Left lung (tissue), 4 donors: ENCODE measurements at regions not wholly inside any gene's neighbourhood (a gene's known extent, or its start where the extent isn't known, plus 50 kb on each side); places are given as distances from the start of the nearest gene placed in this dataset.
"Not testable (repeated sequence)": the region's sequence is repeated elsewhere in the genome, so short reads cannot be mapped to it uniquely, and the experiment has no call there.

Experiments used
- ATAC-seq: fragments of 200-7000 bp; cut with Tn5 transposase; one replicate; pipeline ENCODE4 v1.9.1; 2020; ENCODE audit warnings: moderate library complexity
- DNase-seq, 4 donors: peaks; one replicate each; pipeline ENCODE4 v3.0.0-alpha.2; 2013 to 2020
- H3K27ac ChIP-seq, 2 donors: fragments of 200-600 bp; sonication (generic) in 1 of 2; one replicate each; pipeline versions ENCODE4 v1.5.0 to v1.8.0; 2020 to 2021
- H3K27me3 ChIP-seq, 2 donors: fragments of 200-600 bp; sonication (generic) in 1 of 2; one replicate each; pipeline versions ENCODE4 v1.5.0 to v1.8.0; 2020 to 2021
- H3K36me3 ChIP-seq, 2 donors: fragments of 200-600 bp; sonication (generic) in 1 of 2; one replicate each; pipeline versions ENCODE4 v1.5.0 to v1.8.0; 2020 to 2021
- H3K4me1 ChIP-seq, 2 donors: fragments of 200-600 bp; one replicate each; pipeline ENCODE4 v1.8.0; 2021
- H3K4me3 ChIP-seq, 2 donors: fragments of 200-600 bp; sonication (generic) in 1 of 2; one replicate each; pipeline versions ENCODE4 v1.5.0 to v1.8.0; 2020 to 2021; ENCODE audit warnings: mild to moderate bottlenecking in 1 of 2
- H3K9me3 ChIP-seq, 2 donors: fragments of 200-600 bp; sonication (generic) in 1 of 2; one replicate each; pipeline versions ENCODE4 v1.5.0 to v1.8.0; 2020 to 2021
- intact Hi-C, 2 donors: fragments of 100-400 bp; cut with DNase I; formaldehyde crosslinking; loops; one replicate each; pipeline versions ENCODE4 v1.11.2 to v1.14.2; 2022
- TF ChIP-seq, protein P1 (sequence below), 2 donors: fragments of 200-600 bp; sonication (generic) in 1 of 2; IDR thresholded peaks; one replicate each; pipeline versions ENCODE4 v1.5.0 to v1.8.0; 2021; ENCODE audit warnings: antibody characterized with exemption in 2 of 2
- donor health status: DM: no; HTN: yes; CAD: no.
- donor health status: DM: no; HTN: no; CAD: no.

DNA sequence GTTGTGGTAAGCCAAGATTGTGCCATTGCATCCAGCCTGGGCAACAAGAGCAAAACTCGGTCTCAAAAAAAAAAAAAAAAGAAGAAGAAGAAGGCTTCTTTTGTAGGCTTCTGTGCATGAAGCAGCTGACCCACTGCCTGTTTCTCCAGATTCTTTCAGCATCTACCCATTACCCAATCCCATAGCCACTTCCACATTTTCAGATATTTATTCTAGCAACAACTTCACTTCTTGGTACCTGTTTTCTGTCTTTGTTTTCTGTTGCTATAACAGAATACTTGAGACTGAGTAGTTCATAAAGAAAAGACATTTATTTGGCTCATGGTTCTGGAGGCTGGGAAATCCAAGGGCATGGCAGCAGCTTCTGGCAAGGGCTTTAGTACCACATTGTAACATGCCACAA is 95.3 kb upstream of the SGK1 start:
- H3K9me3 ChIP-seq, result no peaks in the 10 kb centered on the region
- no peaks in the 10 kb centered on the region for H3K27me3 ChIP-seq
- intact Hi-C loops, result no loop called here
- DNase-seq, result no peak
- peak; percentile 54 for ATAC-seq
- peak overlapping the region in 1 of 2 donors; percentile 97 for H3K27ac ChIP-seq
- no peaks in the 10 kb centered on the region for H3K36me3 ChIP-seq
- H3K4me3 ChIP-seq, result no peak overlapping the region
- peaks cover 0 to 41% of the 10 kb centered on the region in 2 donors for H3K4me1 ChIP-seq
- TF ChIP-seq, protein P1, sequence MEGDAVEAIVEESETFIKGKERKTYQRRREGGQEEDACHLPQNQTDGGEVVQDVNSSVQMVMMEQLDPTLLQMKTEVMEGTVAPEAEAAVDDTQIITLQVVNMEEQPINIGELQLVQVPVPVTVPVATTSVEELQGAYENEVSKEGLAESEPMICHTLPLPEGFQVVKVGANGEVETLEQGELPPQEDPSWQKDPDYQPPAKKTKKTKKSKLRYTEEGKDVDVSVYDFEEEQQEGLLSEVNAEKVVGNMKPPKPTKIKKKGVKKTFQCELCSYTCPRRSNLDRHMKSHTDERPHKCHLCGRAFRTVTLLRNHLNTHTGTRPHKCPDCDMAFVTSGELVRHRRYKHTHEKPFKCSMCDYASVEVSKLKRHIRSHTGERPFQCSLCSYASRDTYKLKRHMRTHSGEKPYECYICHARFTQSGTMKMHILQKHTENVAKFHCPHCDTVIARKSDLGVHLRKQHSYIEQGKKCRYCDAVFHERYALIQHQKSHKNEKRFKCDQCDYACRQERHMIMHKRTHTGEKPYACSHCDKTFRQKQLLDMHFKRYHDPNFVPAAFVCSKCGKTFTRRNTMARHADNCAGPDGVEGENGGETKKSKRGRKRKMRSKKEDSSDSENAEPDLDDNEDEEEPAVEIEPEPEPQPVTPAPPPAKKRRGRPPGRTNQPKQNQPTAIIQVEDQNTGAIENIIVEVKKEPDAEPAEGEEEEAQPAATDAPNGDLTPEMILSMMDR (IDR thresholded peaks at IDR 0.05), result no peak

DNA sequence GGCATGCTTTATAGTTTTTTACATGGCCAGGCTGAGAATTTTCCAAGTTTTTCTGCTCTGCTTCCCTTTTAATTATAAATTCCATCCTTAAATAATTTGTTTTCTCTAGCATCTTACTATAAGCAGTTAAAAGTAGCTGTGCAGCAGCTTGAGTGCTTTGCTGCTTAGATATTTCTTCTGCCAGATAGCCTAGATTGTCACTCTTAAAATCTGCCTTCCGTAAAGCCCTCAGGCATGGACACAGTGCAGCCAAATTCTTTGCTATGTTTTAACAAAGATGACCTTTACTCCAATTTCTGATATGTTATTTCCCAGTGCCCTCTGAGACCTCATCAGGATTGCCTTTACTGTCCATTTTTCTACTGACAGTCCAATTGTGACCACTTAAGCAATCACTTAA is 92.6 kb upstream of the SGK1 start:
- ATAC-seq, result no peak
- Histone ChIP-seq H3K4me1 (peaks cover 0 to 33% of the 10 kb centered on the region in 2 donors), H3K27ac (no peak overlapping the region), H3K4me3 (no peak overlapping the region), H3K27me3 (no peaks in the 10 kb centered on the region), H3K36me3 (no peaks in the 10 kb centered on the region), H3K9me3 (no peaks in the 10 kb centered on the region)
- TF ChIP-seq, protein P1 (IDR thresholded peaks at IDR 0.05), result no peak
- intact Hi-C loops, result no loop called here
- DNase-seq, result no peak

DNA sequence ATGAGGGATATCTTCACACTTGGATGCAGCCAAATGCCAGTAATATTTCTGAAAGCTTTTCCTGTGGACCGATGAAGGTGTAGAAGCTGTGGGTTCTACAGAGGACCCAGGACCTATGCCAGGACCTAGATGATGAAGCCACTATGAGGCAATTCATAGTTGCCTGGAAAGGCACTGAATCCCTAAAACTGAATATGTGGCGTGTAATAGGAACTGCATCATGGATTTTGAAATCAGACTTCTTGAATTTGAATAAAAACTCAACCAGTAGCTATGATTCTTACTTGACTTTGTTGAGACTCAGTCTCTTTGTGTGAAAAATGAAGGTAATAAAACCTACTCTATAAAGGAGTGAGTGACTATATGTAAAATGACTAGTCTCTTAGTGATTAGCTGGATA is 89.9 kb upstream of the SGK1 start:
- no peaks in the 10 kb centered on the region for H3K9me3 ChIP-seq
- intact Hi-C loops, result no loop called here

DNA sequence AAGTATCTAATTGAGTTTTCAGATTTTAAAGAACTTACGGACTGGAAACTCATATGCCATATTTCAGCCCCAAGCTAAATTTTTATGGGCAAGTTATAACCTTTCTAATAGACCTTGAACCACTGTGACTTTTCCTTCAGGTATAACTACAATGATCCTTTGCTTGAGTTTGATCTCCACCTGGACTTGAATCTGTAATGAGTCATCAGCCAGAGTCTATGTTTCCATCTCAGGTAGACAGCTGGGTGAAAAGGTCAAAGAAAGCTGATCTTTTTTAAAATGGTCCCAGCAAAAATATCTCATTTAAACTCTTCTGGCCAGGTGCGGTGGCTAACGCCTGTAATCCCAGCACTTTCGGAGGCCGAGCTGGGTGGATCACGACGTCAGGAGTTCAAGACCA is 88.4 kb upstream of the SGK1 start:
- no peak for DNase-seq
- no peak overlapping the region for H3K4me3 ChIP-seq
- H3K9me3 ChIP-seq, result no peaks in the 10 kb centered on the region
- H3K4me1 ChIP-seq, result no peaks in the 10 kb centered on the region
- no peak for ATAC-seq
- no peaks in the 10 kb centered on the region for H3K27me3 ChIP-seq
- TF ChIP-seq, protein P1 (IDR thresholded peaks at IDR 0.05), result no peak
- intact Hi-C loops, result no loop called here
- H3K36me3 ChIP-seq, result no peaks in the 10 kb centered on the region
- no peak overlapping the region for H3K27ac ChIP-seq

More for the DNA sequence above, 89.9 kb upstream of the SGK1 start:
- no peaks in the 10 kb centered on the region for H3K36me3 ChIP-seq
- no peaks in the 10 kb centered on the region for H3K27me3 ChIP-seq
- no peak overlapping the region for H3K27ac ChIP-seq
- peaks cover 0 to 8% of the 10 kb centered on the region in 2 donors for H3K4me1 ChIP-seq
- no peak for ATAC-seq
- no peak overlapping the region for H3K4me3 ChIP-seq
- TF ChIP-seq, protein P1 (IDR thresholded peaks at IDR 0.05), result no peak
- DNase-seq, result no peak

DNA sequence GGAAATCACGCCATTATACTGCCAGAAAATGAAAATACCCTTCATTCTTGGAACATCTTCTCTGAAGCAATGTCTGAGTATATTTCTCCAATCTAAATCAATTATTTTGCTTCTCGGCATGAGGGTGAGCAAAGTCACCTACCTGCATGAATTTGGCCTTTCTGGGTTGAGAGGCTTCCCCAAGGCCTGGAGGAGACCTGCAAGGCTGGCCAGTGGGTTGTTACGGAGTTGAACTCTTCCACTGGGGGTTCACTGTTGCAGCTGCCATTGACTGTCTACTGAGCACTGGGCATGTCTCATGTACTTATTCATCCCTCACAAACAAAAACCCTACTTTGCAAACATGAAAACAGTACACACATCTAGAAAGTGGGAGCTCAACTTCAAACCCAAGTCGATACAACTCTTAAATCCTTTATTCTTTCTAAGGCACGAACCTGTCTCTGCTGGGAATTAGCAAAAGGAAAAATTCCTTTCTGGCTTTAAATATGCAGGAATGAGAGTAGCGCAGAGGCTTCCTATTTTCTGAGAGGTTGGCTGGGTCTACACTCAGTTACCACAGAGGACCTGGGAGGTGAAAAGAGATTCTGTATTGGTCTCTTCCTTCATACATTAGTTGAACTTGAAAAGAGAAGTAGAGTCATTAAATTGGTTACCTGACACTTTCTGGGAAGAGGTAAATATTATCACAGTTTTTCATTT is 87.6 kb upstream of the SGK1 start:
- Histone ChIP-seq H3K9me3 (no peaks in the 10 kb centered on the region), H3K36me3 (no peaks in the 10 kb centered on the region), H3K27me3 (no peaks in the 10 kb centered on the region), H3K27ac (no peak overlapping the region), H3K4me3 (no peak overlapping the region), H3K4me1 (no peaks in the 10 kb centered on the region)
- DNase-seq, result no peak
- intact Hi-C loops, result no loop called here
- TF ChIP-seq, protein P1 (IDR thresholded peaks at IDR 0.05), result no peak
- ATAC-seq, result no peak

DNA sequence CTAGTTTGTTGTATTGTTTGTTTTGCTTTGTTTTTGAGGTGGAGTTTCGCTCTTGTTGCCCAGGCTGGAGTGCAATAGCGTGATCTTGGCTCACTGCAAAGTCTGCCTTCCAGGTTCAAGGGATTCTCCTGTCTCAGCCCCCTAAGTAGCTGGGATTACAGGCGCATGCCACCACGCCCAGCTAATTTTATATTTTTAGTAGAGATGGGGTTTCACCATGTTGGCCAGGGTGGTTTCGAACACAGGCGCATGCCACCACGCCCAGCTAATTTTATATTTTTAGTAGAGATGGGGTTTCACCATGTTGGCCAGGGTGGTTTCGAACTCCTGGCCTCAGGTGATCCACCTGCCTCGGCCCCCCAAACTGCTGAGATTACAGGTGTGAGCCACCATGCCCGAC is 85.4 kb upstream of the SGK1 start:
- not testable (repeated sequence) for H3K27me3 ChIP-seq, DNase-seq, H3K4me1 ChIP-seq

More for the DNA sequence above, 85.4 kb upstream of the SGK1 start:
- peak overlapping the region in 1 of 2 donors; percentile 42 for H3K27ac ChIP-seq
- H3K36me3 ChIP-seq, H3K4me3 ChIP-seq, intact Hi-C loops, ATAC-seq, H3K9me3 ChIP-seq: not testable (repeated sequence)
